ENCODE measurements at regions not wholly inside any gene's neighbourhood (a gene's known extent, or its start where the extent isn't known, plus 50 kb on each side); places are given as distances from the start of the nearest gene placed in this dataset.

GRCh38 chr1:214188835-214189234, 92.1 kb upstream of the SMYD2 start:
- TF ChIP-seq CTCF (IDR thresholded peaks at IDR 0.05) (no peak), POLR2A (IDR thresholded peaks at IDR 0.05) (no peak)

Measured in body of pancreas (tissue), 4 donors.